Brain microvascular endothelial cell (primary cell): ENCODE measurements at regions not wholly inside any gene's neighbourhood (a gene's known extent, or its start where the extent isn't known, plus 50 kb on each side); places are given as distances from the start of the nearest gene placed in this dataset.
"Not testable (repeated sequence)": the region's sequence is repeated elsewhere in the genome, so short reads cannot be mapped to it uniquely, and the experiment has no call there.

Experiments
- DNase-seq: peaks from one replicate; pipeline ENCODE4 v3.0.0-alpha.2; 2020
- H3K27ac ChIP-seq: fragments of 250-450 bp; sonication (Bioruptor Pico); 2 replicates; pipeline ENCODE4 v1.5.1; 2020; ENCODE audit warnings: mild to moderate bottlenecking, moderate library complexity
- H3K27me3 ChIP-seq: fragments of 250-450 bp; sonication (Bioruptor Pico); replicated peaks from 2 replicates; pipeline ENCODE4 v1.5.1; 2020; ENCODE audit warnings: mild to moderate bottlenecking
- H3K36me3 ChIP-seq: fragments of 250-450 bp; sonication (Bioruptor Pico); replicated peaks from 2 replicates; pipeline ENCODE4 v1.5.1; 2020; ENCODE audit warnings: mild to moderate bottlenecking
- H3K4me3 ChIP-seq: 2 replicates; pipeline ENCODE4 v1.5.1; 2011; ENCODE audit warnings: low read depth, mild to moderate bottlenecking, control low read depth, low read length, moderate library complexity
- CTCF ChIP-seq: IDR thresholded peaks from 2 replicates; pipeline ENCODE4 v1.5.1; 2011; ENCODE audit warnings: low read depth, mild to moderate bottlenecking, moderate library complexity, low read length, control low read depth, inconsistent platforms; ENCODE audit errors: missing control alignments
- in situ Hi-C: cut with HindIII; loops from 2 replicates; pipeline ENCODE4 v1.10.0; 2017; ENCODE audit warnings: low sequenced_read_pairs, low pct_ligation_motif_present

GRCh38 chr1:81729239-81729638 is 71.5 kb upstream of the ADGRL2 start:
- no peak for TF ChIP-seq CTCF
- in situ Hi-C loops, result no loop called here
- H3K27ac ChIP-seq, result no peak overlapping the region
- no peak overlapping the region for H3K4me3 ChIP-seq
- H3K36me3 ChIP-seq, result no peaks in the 10 kb centered on the region
- no peaks in the 10 kb centered on the region for H3K27me3 ChIP-seq
- DNase-seq, result no peak

- Histone ChIP-seq H3K4me3 (no peak overlapping the region), H3K27me3 (no peaks in the 10 kb centered on the region), H3K27ac (no peak overlapping the region), H3K36me3 (no peaks in the 10 kb centered on the region)
- TF ChIP-seq CTCF, result no peak
- DNase-seq, result no peak
- in situ Hi-C loops, result no loop called here
These were observed 74.9 kb upstream of the ADGRL2 start for GRCh38 chr1:81725823-81726222.

- not testable (repeated sequence) for DNase-seq
These were observed 78.0 kb upstream of the ADGRL2 start for GRCh38 chr1:81722631-81723328.

GRCh38 chr1:81720256-81720655 is 80.5 kb upstream of the ADGRL2 start:
- DNase-seq, H3K27ac ChIP-seq, H3K27me3 ChIP-seq, in situ Hi-C loops, H3K4me3 ChIP-seq, H3K36me3 ChIP-seq: not testable (repeated sequence)

More at GRCh38 chr1:81722631-81723328, 78.0 kb upstream of the ADGRL2 start:
- H3K27me3 ChIP-seq, H3K4me3 ChIP-seq, H3K27ac ChIP-seq, H3K36me3 ChIP-seq, in situ Hi-C loops: not testable (repeated sequence)

GRCh38 chr1:81717230-81717629 is 83.5 kb upstream of the ADGRL2 start:
- in situ Hi-C loops, result no loop called here
- TF ChIP-seq CTCF, result no peak
- no peaks in the 10 kb centered on the region for H3K36me3 ChIP-seq
- H3K4me3 ChIP-seq, result no peak overlapping the region
- H3K27ac ChIP-seq, result no peak overlapping the region
- no peaks in the 10 kb centered on the region for H3K27me3 ChIP-seq
- peak; percentile 19 for DNase-seq

GRCh38 chr1:81715391-81715790 is 85.3 kb upstream of the ADGRL2 start:
- in situ Hi-C loops, result no loop called here
- no peaks in the 10 kb centered on the region for H3K27me3 ChIP-seq

More at GRCh38 chr1:81715391-81715790, 85.3 kb upstream of the ADGRL2 start:
- no peak overlapping the region for H3K27ac ChIP-seq
- TF ChIP-seq CTCF, result no peak
- no peak overlapping the region for H3K4me3 ChIP-seq
- no peaks in the 10 kb centered on the region for H3K36me3 ChIP-seq
- DNase-seq, result no peak
